ENCODE measurements at regions not wholly inside any gene's neighbourhood (a gene's known extent, or its start where the extent isn't known, plus 50 kb on each side); places are given as distances from the start of the nearest gene placed in this dataset.
"Not testable (repeated sequence)": the region's sequence is repeated elsewhere in the genome, so short reads cannot be mapped to it uniquely, and the experiment has no call there.

DNA sequence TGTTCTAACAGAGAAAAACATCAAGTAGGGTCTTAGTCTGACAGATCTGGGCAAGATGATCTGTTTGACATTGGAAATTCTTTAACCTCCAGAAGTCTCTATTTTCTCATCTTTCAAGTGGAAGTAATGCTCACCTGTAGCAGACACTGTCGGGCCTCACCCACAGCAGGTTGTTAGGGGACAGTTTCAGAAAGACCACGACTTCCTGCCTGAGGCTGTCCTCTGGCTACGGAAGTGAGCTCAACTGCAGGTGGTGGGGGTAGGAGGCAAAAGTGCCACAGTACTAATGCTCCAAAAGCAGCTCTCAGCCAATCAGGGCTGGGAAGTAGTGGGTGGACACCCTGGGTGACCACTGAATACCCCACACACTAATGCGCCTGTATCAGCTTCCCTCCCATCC is 111.4 kb upstream of the TOPAZ1 start:
- no peak for DNase-seq (ENCODE audit: low read depth in 3 of 3)

- DNase-seq (ENCODE audit: low read depth in 3 of 3), result no peak
Measured at GRCh38 chr3:44132061-44132460, 109.6 kb upstream of the TOPAZ1 start.

DNA sequence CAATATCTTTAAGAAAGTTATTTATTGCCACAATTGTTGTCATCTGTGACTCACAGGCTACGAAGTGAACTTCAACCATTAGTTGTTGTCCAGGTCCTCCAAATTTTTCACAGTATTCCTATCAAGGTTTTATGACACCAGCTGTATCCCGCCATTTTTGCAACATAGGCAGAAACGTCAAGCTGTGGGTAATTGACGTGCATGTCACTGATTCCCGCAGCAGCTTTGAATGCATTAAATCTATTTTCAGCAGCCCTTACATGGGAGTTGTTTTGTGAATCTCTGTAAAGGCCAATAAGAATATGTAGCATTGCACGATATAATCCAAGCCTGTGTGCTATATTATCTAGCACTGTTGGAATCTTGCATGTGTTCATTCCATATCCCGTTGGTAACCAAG is 109.1 kb upstream of the TOPAZ1 start:
- DNase-seq (ENCODE audit: low read depth in 3 of 3), result no peak

- no peak for DNase-seq (ENCODE audit: low read depth in 3 of 3)
Measured at GRCh38 chr3:44136421-44136820, 105.3 kb upstream of the TOPAZ1 start.

- no peak for DNase-seq (ENCODE audit: low read depth in 3 of 3)
Measured at GRCh38 chr3:44146073-44146472, 95.6 kb upstream of the TOPAZ1 start.

- DNase-seq (ENCODE audit: low read depth in 3 of 3), result no peak
Measured at GRCh38 chr3:44159696-44160300, 81.9 kb upstream of the TOPAZ1 start.

GRCh38 chr3:44160818-44161217 is 80.9 kb upstream of the TOPAZ1 start:
- no peak for DNase-seq (ENCODE audit: low read depth in 3 of 3)

DNA sequence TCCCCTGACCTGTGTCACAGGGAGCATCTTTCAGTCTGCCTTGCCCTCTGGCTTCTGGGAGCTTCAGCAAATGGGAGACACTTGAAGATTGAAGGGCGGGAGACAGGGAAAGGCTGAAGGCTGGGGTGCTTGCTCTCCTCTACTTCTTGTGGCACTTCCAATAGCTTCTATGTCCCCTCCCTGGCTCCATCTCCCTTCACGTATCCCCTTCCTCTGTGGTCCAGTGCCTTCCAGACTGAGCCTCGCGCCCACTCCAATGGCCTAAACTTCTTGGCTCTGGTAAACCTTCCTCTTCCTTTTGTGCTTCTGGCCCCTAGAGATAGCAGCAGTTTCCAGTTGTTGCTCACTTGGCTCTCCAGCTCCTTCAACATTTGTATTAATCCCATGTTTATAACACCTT is 69.8 kb upstream of the TOPAZ1 start:
- no peak for DNase-seq (ENCODE audit: low read depth in 3 of 3)

GRCh38 chr3:44172701-44173100 is 69.0 kb upstream of the TOPAZ1 start:
- not testable (repeated sequence) for DNase-seq (ENCODE audit: low read depth in 3 of 3)

DNA sequence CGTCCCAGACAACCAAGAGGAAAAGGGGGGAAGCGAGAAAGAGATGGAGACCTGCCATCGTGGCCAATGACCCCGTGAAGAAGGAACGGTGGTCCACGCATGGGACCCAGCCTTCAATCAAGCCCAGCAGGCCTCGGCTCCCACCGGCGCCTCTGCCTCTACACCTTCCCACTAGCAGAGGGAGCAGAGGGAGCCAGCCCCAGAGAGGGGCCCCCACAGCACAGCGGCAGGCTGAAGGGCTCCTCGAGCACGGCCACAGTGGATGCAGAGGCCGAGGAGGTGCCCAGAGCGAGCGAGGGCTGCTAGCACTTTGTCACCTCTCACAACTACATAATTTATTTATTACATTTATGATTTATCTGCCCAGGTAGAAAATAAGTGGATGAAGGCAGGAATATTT is 68.4 kb upstream of the TOPAZ1 start:
- no peak for DNase-seq (ENCODE audit: low read depth in 3 of 3)

DNA sequence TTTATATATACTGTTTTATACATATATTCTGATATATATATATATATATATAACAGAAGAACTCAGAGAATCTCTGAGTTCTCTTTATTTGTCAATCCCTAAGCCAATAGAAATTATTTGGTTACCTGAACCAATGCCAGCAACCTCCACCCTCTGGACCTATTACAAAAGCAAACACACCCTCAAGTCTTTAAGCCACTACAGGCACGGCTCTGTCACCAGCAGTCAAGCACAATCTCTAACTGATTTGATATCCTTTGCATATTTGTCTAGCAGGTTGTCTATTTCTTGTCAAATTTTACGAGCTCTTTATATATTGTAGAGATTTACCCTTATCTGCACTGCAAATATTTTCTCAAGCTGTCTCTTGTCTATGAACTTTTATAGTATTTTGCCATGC is 66.6 kb upstream of the TOPAZ1 start:
- no peak for DNase-seq (ENCODE audit: low read depth in 3 of 3)

DNA sequence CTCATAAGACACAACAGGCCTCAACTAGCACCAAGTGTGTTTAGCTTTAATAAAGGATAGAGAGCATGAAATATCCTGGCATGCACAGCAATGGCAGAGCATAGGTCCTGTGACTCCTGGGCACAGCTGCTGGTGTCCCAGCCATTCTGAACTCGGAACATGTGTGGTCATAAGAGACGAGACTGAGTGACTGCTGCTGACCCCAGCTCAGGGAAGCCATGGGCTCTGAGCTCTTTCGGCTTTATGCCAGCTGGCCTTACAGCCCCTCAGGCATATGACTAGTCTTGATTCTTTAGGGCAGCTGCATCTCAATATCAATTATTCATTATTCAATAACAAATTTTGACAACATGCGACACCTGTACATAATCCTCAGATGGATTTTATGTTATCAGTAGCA is 62.4 kb upstream of the TOPAZ1 start:
- DNase-seq (ENCODE audit: low read depth in 3 of 3), result no peak

GRCh38 chr3:44184319-44184953 is 57.2 kb upstream of the TOPAZ1 start:
- no peak for DNase-seq (ENCODE audit: low read depth in 3 of 3)

DNA sequence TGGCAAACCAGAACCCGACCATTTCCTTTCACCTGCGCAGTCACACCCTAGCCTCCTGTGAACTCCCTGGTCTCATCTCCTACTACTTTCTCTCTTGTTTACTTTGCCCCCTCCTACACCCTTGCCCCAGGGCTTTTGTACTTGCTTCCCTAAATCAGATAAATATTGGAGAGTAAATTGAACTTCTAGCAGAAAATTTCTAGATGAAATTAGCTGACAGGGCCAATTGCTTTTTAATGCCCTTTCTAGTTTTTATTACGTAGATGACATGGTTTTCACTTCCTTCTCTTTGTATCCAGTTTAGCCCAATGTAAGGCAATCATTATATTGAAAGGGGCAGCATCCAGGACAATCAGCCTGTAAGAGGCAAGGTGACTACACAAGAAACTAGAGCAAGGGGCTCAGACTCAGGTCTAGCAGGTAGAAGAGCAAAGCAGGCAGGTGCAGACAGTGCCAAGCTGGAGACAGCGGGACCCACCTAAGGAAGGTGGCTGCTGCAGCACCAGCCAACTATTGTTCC is 56.2 kb upstream of the TOPAZ1 start:
- DNase-seq (ENCODE audit: low read depth in 3 of 3), result no peak

DNA sequence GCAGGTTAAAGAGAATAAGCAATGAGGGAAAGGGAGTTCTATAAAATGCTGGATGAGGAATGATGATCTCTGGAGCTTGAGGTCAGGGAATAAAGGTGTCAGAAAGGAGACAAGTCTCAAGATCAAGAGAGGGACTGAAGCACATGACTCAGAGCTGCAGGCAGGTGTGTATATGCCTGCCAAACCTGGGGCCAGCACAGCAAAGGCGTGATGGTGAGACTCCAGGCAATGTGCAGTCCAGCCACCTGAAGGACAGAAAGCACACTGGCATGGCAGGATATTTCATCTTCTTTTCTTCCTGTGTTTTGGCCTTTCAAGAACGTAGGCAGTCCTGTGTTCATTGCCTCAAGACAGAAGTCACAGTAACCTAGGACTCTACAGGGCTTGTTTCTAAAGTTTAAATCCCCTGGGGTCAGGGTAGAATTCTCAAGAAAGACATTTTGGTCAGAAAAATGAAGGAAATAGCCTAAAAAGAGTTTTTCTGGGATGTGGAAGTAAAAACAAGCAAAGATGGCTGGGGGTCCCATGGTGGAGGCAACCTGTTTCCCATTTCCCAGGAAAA is 55.5 kb upstream of the TOPAZ1 start:
- no peak for DNase-seq (ENCODE audit: low read depth in 3 of 3)

GRCh38 chr3:44186712-44187111 is 55.0 kb upstream of the TOPAZ1 start:
- DNase-seq (ENCODE audit: low read depth in 3 of 3), result no peak
